Esophagus squamous epithelium (tissue), 4 donors: ENCODE measurements at regions not wholly inside any gene's neighbourhood (a gene's known extent, or its start where the extent isn't known, plus 50 kb on each side); places are given as distances from the start of the nearest gene placed in this dataset.

ENCODE experiments used
- POLR2A ChIP-seq, 4 donors: fragments of 450-650 bp; IDR thresholded peaks; one replicate each; pipeline ENCODE4 v1.6.1; 2017; ENCODE audit warnings: antibody characterized with exemption in 4 of 4, mild to moderate bottlenecking in 4 of 4, moderate library complexity in 3 of 4
- TF ChIP-seq, protein P1 (sequence below), 6 experiments: fragments of 450-650 bp in 4 of 6; fragments of 200-600 bp in 2 of 6; sonication (generic) in 2 of 6; IDR thresholded peaks; one replicate each; pipeline ENCODE4 v1.5.1; 2016 to 2019; ENCODE audit warnings: antibody characterized with exemption in 6 of 6, mild to moderate bottlenecking in 4 of 6, moderate library complexity in 4 of 6

DNA sequence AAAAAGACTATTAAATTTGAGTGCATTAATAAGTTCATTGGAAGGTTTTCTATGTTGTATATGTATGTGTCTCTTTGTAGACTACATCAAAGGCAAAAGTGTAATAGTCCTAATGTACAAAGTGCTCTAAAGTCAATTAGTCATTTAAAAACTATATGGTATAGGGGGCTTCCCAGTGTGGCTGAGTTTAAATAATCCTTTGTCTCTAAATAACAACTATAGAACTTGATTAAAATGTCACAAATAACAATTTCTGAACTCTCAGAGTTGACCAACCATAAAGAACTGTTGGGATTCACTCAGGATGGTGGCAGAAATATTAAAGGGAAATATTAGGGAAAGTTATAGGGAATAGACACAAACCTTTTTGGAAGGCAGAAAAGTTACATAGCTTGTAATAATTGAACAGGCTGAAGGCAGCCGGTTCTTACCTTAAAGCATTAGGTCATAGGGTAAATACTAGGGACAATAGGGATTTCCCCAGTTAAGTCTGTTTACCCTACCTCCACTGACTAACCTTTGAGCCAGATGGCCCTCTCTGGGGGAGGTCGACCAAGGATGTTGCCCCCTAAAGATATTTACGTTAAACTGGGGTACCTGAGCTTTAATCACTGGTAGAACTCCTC, 1054.2 kb downstream of the ARAP2 start:
- TF ChIP-seq, protein P1, sequence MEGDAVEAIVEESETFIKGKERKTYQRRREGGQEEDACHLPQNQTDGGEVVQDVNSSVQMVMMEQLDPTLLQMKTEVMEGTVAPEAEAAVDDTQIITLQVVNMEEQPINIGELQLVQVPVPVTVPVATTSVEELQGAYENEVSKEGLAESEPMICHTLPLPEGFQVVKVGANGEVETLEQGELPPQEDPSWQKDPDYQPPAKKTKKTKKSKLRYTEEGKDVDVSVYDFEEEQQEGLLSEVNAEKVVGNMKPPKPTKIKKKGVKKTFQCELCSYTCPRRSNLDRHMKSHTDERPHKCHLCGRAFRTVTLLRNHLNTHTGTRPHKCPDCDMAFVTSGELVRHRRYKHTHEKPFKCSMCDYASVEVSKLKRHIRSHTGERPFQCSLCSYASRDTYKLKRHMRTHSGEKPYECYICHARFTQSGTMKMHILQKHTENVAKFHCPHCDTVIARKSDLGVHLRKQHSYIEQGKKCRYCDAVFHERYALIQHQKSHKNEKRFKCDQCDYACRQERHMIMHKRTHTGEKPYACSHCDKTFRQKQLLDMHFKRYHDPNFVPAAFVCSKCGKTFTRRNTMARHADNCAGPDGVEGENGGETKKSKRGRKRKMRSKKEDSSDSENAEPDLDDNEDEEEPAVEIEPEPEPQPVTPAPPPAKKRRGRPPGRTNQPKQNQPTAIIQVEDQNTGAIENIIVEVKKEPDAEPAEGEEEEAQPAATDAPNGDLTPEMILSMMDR (IDR thresholded peaks at IDR 0.05), result no peak
- no peak for TF ChIP-seq POLR2A (IDR thresholded peaks at IDR 0.05)
